Thoracic aorta (tissue), 2 donors: ENCODE measurements at regions not wholly inside any gene's neighbourhood (a gene's known extent, or its start where the extent isn't known, plus 50 kb on each side); places are given as distances from the start of the nearest gene placed in this dataset.
"Not testable (repeated sequence)": the region's sequence is repeated elsewhere in the genome, so short reads cannot be mapped to it uniquely, and the experiment has no call there.

Source experiments
- ATAC-seq: fragments of 150-250 bp; one replicate; pipeline ENCODE4 v1.8.0; 2017; ENCODE audit warnings: low read depth; ENCODE audit not compliant: insufficient number of reproducible peaks, low FRiP score
- DNase-seq: peaks from one replicate; pipeline ENCODE4 v3.0.0-alpha.2; 2020; ENCODE audit warnings: low spot score
- H3K27ac ChIP-seq, 2 donors: fragments of 200-600 bp; sonication (generic); 1 replicate in 1 of 2; 2 replicates in 1 of 2; pipeline ENCODE4 v1.5.1; 2016; ENCODE audit warnings: mild to moderate bottlenecking in 2 of 2, moderate library complexity in 2 of 2
- H3K27me3 ChIP-seq: fragments of 200-600 bp; sonication (generic); replicated peaks from 2 replicates; pipeline ENCODE4 v1.6.0; 2016; ENCODE audit warnings: mild to moderate bottlenecking; ENCODE audit not compliant: insufficient read depth
- H3K36me3 ChIP-seq: fragments of 200-600 bp; sonication (generic); one replicate; pipeline ENCODE4 v1.5.1; 2016
- H3K4me1 ChIP-seq, 2 donors: fragments of 200-600 bp; sonication (generic); 1 replicate in 1 of 2; 2 replicates in 1 of 2; pipeline versions ENCODE4 v1.5.1 to v1.6.0; 2016; ENCODE audit warnings: low read depth in 2 of 2, mild to moderate bottlenecking in 1 of 2; ENCODE audit not compliant: control insufficient read depth in 1 of 2
- H3K4me3 ChIP-seq: fragments of 200-600 bp; sonication (generic); 2 replicates; pipeline ENCODE4 v1.5.1; 2016; ENCODE audit warnings: mild to moderate bottlenecking
- H3K9me3 ChIP-seq: fragments of 200-600 bp; sonication (generic); 2 replicates; pipeline ENCODE4 v1.5.1; 2016
- CTCF ChIP-seq: fragments of 200-600 bp; sonication (generic); IDR thresholded peaks from one replicate; pipeline ENCODE4 v1.5.1; 2019; ENCODE audit warnings: antibody characterized with exemption

GRCh38 chr5:152593388-152593787 is 188.3 kb upstream of the NMUR2 start:
- DNase-seq = no peak
- Histone ChIP-seq H3K36me3 (no peaks in the 10 kb centered on the region), H3K27me3 (no peaks in the 10 kb centered on the region), H3K4me1 (no peaks in the 10 kb centered on the region), H3K4me3 (no peak overlapping the region), H3K9me3 (no peaks in the 10 kb centered on the region), H3K27ac (no peak overlapping the region)
- no peak for ATAC-seq
- TF ChIP-seq CTCF = no peak

- no peak for DNase-seq
- H3K27ac ChIP-seq = no peak overlapping the region
- peaks cover 0 to 5% of the 10 kb centered on the region in 2 donors for H3K4me1 ChIP-seq
- H3K36me3 ChIP-seq = no peaks in the 10 kb centered on the region
- H3K27me3 ChIP-seq = no peaks in the 10 kb centered on the region
- no peak overlapping the region for H3K4me3 ChIP-seq
- no peaks in the 10 kb centered on the region for H3K9me3 ChIP-seq
- TF ChIP-seq CTCF = no peak
- ATAC-seq = no peak
Observed at GRCh38 chr5:152595405-152595804, 190.3 kb upstream of the NMUR2 start.

- no peaks in the 10 kb centered on the region for H3K36me3 ChIP-seq
Observed at GRCh38 chr5:152599096-152599495, 194.0 kb upstream of the NMUR2 start.

GRCh38 chr5:152601806-152602732 is 197.0 kb upstream of the NMUR2 start:
- no peaks in the 10 kb centered on the region for H3K36me3 ChIP-seq
- no peak for TF ChIP-seq CTCF
- no peak for ATAC-seq
- H3K27me3 ChIP-seq = no peaks in the 10 kb centered on the region
- H3K4me3 ChIP-seq = no peak overlapping the region
- H3K27ac ChIP-seq = no peak overlapping the region
- H3K4me1 ChIP-seq = peaks cover 3 to 16% of the 10 kb centered on the region in 2 donors
- H3K9me3 ChIP-seq = no peaks in the 10 kb centered on the region
- DNase-seq = no peak

More at GRCh38 chr5:152599096-152599495, 194.0 kb upstream of the NMUR2 start:
- no peak for ATAC-seq
- TF ChIP-seq CTCF = no peak
- Histone ChIP-seq H3K27ac (no peak overlapping the region), H3K4me1 (peaks cover 3 to 16% of the 10 kb centered on the region in 2 donors), H3K27me3 (no peaks in the 10 kb centered on the region), H3K9me3 (no peaks in the 10 kb centered on the region), H3K4me3 (no peak overlapping the region)
- no peak for DNase-seq

GRCh38 chr5:152606050-152606449 is 201.0 kb upstream of the NMUR2 start:
- H3K4me1 ChIP-seq = peaks cover 3 to 11% of the 10 kb centered on the region in 2 donors
- H3K27ac ChIP-seq, H3K36me3 ChIP-seq, ATAC-seq, DNase-seq, H3K4me3 ChIP-seq, H3K27me3 ChIP-seq, H3K9me3 ChIP-seq: not testable (repeated sequence)
